Left ventricle myocardium superior (tissue), 1 donor: ENCODE measurements at regions not wholly inside any gene's neighbourhood (a gene's known extent, or its start where the extent isn't known, plus 50 kb on each side); places are given as distances from the start of the nearest gene placed in this dataset.

ENCODE experiments used
- ATAC-seq: fragments of 200-7000 bp; cut with Tn5 transposase; one replicate; pipeline ENCODE4 v1.9.1; 2020; ENCODE audit warnings: mild to moderate bottlenecking, moderate library complexity
- DNase-seq: peaks from one replicate; pipeline ENCODE4 v3.0.0-alpha.2; 2020
- intact Hi-C: fragments of 100-400 bp; cut with micrococcal nuclease; formaldehyde crosslinking; loops from one replicate; pipeline ENCODE4 v1.11.0; 2022
- donor health status: DM: no; HTN: yes; CAD: no; lungs with severe emphysema.

GRCh38 chr6:166763606-166764472, 136.8 kb upstream of the RPS6KA2 start:
- intact Hi-C loops, result no loop called here
- no peak for ATAC-seq
- no peak for DNase-seq

GRCh38 chr6:166761801-166762200, 134.8 kb upstream of the RPS6KA2 start:
- intact Hi-C loops, result no loop called here
- no peak for ATAC-seq
- DNase-seq, result no peak

GRCh38 chr6:166760288-166760687, 133.2 kb upstream of the RPS6KA2 start:
- intact Hi-C loops, result no loop called here
- DNase-seq (no peak), ATAC-seq (no peak)

GRCh38 chr6:166758136-166758704, 131.2 kb upstream of the RPS6KA2 start:
- ATAC-seq, result no peak
- intact Hi-C loops, result no loop called here

GRCh38 chr6:166757232-166758135, 130.4 kb upstream of the RPS6KA2 start:
- intact Hi-C loops, result no loop called here
- ATAC-seq (peak; percentile 21), DNase-seq (no peak)

More at GRCh38 chr6:166758136-166758704, 131.2 kb upstream of the RPS6KA2 start:
- no peak for DNase-seq

- ATAC-seq (no peak), DNase-seq (no peak)
- intact Hi-C loops, result no loop called here
Observed at GRCh38 chr6:166754218-166755030, 127.4 kb upstream of the RPS6KA2 start.

- intact Hi-C loops, result no loop called here
- DNase-seq (no peak), ATAC-seq (no peak)
Observed at GRCh38 chr6:166752928-166753721, 126.1 kb upstream of the RPS6KA2 start.

GRCh38 chr6:166752097-166752496, 125.0 kb upstream of the RPS6KA2 start:
- no peak for DNase-seq
- intact Hi-C loops, result no loop called here
- no peak for ATAC-seq

- ATAC-seq, result no peak
- intact Hi-C loops, result no loop called here
- no peak for DNase-seq
Observed at GRCh38 chr6:166751051-166751595, 124.1 kb upstream of the RPS6KA2 start.

GRCh38 chr6:166750108-166750793, 123.2 kb upstream of the RPS6KA2 start:
- DNase-seq, result no peak
- ATAC-seq, result no peak
- intact Hi-C loops, result no loop called here

- intact Hi-C loops, result no loop called here
- ATAC-seq (no peak), DNase-seq (no peak)
Observed at GRCh38 chr6:166749666-166750065, 122.6 kb upstream of the RPS6KA2 start.

GRCh38 chr6:166747644-166748595, 120.9 kb upstream of the RPS6KA2 start:
- intact Hi-C loops, result no loop called here
- ATAC-seq, result no peak
- no peak for DNase-seq

- no peak for DNase-seq
- intact Hi-C loops, result no loop called here
- ATAC-seq, result no peak
Observed at GRCh38 chr6:166745801-166746668, 119.0 kb upstream of the RPS6KA2 start.

- no peak for DNase-seq
- no peak for ATAC-seq
- intact Hi-C loops, result no loop called here
Observed at GRCh38 chr6:166744223-166745134, 117.4 kb upstream of the RPS6KA2 start.
